ENCODE measurements at regions not wholly inside any gene's neighbourhood (a gene's known extent, or its start where the extent isn't known, plus 50 kb on each side); places are given as distances from the start of the nearest gene placed in this dataset.

DNA sequence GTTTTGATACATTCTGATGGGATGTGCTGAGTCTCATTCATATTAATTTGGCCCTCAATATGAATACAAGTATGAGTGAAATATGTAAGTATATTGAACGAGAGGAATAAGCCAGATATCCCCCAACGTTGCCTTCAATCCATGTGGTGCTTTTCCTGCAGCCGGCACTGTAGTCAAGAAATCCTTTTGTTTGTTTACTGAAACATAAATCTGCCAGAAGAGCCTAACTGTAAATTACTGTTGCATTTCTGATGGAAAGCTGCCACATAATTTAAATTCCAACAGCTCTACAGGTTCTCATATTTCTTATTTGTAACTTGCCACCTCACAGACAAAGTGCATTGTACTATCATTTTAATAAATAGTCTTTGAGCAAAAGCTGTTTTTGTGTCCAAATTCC is 314.0 kb downstream of the KBTBD8 start:
- intact Hi-C loops (cut with DNase I) = no loop called here
- no peak for DNase-seq

DNA sequence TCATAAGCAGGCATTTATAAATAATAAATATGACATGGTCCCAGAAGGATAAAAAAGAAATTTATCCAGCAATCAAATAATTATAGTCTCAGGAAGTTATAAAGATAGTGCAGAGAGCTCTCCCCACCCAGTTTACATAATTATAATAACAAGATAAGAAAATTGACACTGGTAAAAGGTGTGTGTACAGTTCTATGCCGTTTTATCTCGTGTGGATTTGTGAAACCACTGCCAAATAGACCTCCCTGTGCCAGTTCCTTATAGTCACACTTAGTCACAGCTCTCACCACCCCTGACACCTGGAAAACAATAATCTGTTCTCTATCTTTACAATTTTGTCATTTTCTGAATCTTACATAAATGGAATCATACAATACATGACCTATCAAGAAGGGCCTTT is 320.1 kb downstream of the KBTBD8 start:
- intact Hi-C loops (cut with DNase I) = no loop called here
- DNase-seq = no peak

DNA sequence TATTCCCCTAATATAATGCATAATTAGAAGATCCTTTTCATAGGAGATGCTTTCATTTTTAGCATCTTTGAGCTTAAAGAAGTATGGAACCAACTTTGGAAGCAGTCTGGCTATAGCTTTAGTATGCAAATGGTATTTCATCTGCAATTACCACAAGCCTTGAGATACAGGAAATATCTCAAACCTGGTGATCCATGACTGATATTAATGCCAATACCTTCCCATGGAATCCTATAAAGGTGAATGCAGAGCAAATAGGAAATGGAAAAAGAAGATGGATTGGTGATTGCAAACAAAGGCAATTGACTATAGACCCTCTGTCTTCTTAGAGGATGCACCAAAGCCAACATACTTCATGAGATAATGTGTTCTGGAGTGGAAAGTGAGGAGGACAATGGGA is 326.4 kb downstream of the KBTBD8 start:
- intact Hi-C loops (cut with DNase I) = no loop called here
- no peak for DNase-seq
